Transverse colon (tissue), 4 donors: ENCODE measurements at regions not wholly inside any gene's neighbourhood (a gene's known extent, or its start where the extent isn't known, plus 50 kb on each side); places are given as distances from the start of the nearest gene placed in this dataset.

Experiments used
- CTCF ChIP-seq, 5 experiments: fragments of 200-600 bp in 3 of 5; fragments of 450-650 bp in 2 of 5; sonication (generic) in 3 of 5; IDR thresholded peaks; 1 replicate in 2 of 5; 2 replicates in 3 of 5; pipeline ENCODE4 v1.5.1; 2016 to 2017; ENCODE audit warnings: antibody characterized with exemption in 5 of 5, inconsistent platforms in 3 of 5, mild to moderate bottlenecking in 2 of 5, moderate library complexity in 1 of 5
- EP300 ChIP-seq: sonication (generic); formaldehyde crosslinking; IDR thresholded peaks from one replicate; pipeline ENCODE4 v1.6.1; 2017; ENCODE audit warnings: antibody characterized with exemption, low read depth
- POLR2A ChIP-seq: fragments of 450-650 bp; IDR thresholded peaks from one replicate; pipeline ENCODE4 v1.6.1; 2016; ENCODE audit warnings: antibody characterized with exemption, mild to moderate bottlenecking, moderate library complexity
- POLR2AphosphoS5 ChIP-seq, 3 donors: sonication (generic); formaldehyde crosslinking; IDR thresholded peaks; one replicate each; pipeline ENCODE4 v1.6.1; 2016; ENCODE audit warnings: antibody characterized with exemption in 3 of 3

DNA sequence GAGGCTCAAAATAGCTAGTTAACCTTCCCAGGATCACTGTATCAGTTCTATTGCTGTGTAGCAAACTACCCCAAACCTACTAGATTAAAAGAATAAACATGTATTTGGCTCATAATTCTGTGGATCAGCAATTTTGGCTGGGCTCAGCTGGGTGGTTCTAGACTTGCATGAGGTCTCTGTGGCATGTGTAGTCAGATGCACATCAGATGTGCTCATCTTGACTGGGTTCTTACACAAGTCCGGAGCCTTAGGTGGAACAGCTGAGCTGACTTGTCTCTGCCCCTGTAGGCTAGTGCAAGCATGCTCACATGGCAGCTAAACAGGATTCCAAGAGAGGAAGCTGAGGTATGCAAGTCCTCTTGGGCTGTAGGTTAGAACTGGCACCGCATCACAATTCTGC lies 137.7 kb upstream of the PRNP start:
- no peak for TF ChIP-seq CTCF (IDR thresholded peaks at IDR 0.05)
- TF ChIP-seq EP300 = no peak
- TF ChIP-seq POLR2A = no peak
- no peak for TF ChIP-seq POLR2AphosphoS5 (IDR thresholded peaks at IDR 0.05)
